ENCODE measurements at regions not wholly inside any gene's neighbourhood (a gene's known extent, or its start where the extent isn't known, plus 50 kb on each side); places are given as distances from the start of the nearest gene placed in this dataset.
A peak's percentile ranks its signal among the peaks of the same experiment; 100 is the strongest.
"Not testable (repeated sequence)": the region's sequence is repeated elsewhere in the genome, so short reads cannot be mapped to it uniquely, and the experiment has no call there.

DNA sequence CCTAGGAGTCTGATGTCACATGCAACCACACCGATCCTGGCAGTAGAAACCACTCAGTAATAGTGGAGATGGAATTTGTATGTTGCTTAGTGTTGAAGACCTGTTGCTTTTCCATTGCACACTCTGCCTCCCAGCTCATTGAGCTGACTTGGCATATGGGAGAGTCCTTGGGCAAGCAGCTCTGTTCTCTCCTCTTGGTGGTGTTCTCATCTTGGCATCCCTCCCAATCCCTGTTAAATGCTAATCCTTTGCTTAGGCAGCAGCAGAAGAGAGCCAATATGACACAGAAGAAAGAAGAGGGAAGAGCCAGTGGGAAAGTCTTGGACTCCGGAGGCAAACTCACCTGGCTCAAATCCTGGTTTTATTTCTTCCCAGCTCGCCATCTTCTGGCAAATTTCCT is 178.0 kb upstream of the CAND1 start:
- no peak overlapping the region for H3K4me3 ChIP-seq (ENCODE audit: low read depth, low read length)
- no peak for DNase-seq (ENCODE audit: low read depth)

GRCh38 chr12:67091678-67092077 is 177.5 kb upstream of the CAND1 start:
- no peak overlapping the region for H3K4me3 ChIP-seq (ENCODE audit: low read depth, low read length)

DNA sequence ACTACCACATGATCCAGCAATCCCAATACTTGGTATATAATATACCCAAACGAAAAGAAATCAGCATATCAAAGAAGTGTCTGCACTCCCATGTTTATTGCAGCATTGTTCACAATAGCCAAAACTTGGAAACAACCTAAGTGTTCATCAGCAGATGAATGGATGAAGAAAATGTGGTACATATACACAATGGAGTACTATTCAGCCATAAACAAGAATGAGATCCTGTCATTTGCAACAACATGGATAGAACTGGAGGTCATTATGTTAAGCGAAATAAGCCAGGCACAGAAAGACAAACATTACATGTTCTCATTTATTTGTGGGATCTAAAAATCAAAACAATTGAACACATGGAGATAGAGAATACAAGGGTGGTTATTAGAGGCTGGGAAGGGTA is 176.2 kb upstream of the CAND1 start:
- not testable (repeated sequence) for DNase-seq (ENCODE audit: low read depth)

More at GRCh38 chr12:67091678-67092077, 177.5 kb upstream of the CAND1 start:
- DNase-seq (ENCODE audit: low read depth), result no peak

DNA sequence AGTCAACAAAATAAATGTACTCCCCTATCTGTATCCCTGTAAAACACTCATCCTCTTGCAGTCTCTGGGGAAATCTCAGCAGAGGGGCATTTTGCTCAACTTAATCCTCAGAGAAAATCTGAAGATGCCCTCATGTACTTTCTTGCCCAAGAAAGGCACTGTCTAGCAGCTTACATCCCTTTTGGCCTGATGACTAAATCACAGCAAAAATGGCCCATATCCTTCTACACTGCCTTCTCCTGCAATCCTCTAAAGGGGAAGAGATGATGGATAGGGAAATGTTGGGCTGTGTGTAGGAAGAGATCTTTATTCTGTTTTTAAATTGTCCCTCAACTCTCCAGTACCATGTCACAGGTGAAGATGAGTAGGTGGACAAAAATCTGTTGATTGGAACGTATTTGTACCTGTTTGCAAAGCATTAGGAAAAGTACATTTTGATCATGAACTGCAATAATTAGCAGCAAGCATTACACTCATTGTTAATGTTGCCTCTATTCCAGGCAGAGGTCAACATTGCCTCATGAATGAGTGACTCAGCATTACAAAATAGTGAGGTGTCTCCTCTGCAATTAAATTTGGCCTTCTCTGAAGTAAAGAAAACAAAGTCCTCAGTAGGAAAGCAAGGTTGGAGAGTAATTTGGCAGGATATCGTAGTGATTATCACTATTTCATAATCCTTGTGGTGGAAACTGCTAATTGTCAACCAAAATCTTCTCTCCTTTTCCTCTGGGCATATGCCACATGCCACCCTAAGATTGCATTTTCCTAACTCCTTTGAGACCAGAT is 172.4 kb upstream of the CAND1 start:
- H3K4me3 ChIP-seq (ENCODE audit: low read depth, low read length), result no peak overlapping the region
- peak; percentile 12 for DNase-seq (ENCODE audit: low read depth)

More for the DNA sequence above, 176.2 kb upstream of the CAND1 start:
- H3K4me3 ChIP-seq (ENCODE audit: low read depth, low read length), result not testable (repeated sequence)

GRCh38 chr12:67099858-67100257 is 169.3 kb upstream of the CAND1 start:
- no peak for DNase-seq (ENCODE audit: low read depth)
- H3K4me3 ChIP-seq (ENCODE audit: low read depth, low read length), result no peak overlapping the region

DNA sequence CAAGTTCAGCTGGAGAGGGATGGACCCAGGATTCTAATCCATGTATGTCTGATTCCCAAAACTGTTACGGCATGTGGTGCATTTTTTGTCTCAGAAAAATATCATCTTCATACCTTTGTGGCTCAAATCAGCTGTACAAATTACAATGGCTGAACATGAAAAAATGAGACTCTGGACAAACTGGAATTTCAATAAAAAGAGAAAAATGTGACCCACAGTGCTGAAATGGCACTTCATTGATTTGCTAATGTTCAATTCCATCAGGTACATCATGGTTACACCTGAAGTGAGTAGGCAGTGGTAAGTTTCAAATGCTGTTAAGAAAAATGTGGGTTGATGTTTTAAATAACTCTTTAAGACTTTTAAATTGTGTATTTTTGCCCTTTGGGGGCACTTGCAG is 165.6 kb upstream of the CAND1 start:
- DNase-seq (ENCODE audit: low read depth), result no peak
- H3K4me3 ChIP-seq (ENCODE audit: low read depth, low read length), result no peak overlapping the region

GRCh38 chr12:67107235-67107634 is 161.9 kb upstream of the CAND1 start:
- DNase-seq (ENCODE audit: low read depth), result no peak
- no peak overlapping the region for H3K4me3 ChIP-seq (ENCODE audit: low read depth, low read length)

- no peak for DNase-seq (ENCODE audit: low read depth)
- H3K4me3 ChIP-seq (ENCODE audit: low read depth, low read length), result no peak overlapping the region
Measured at GRCh38 chr12:67107751-67108269, 161.3 kb upstream of the CAND1 start.

- H3K4me3 ChIP-seq (ENCODE audit: low read depth, low read length); DNase-seq (ENCODE audit: low read depth): not testable (repeated sequence)
Measured at GRCh38 chr12:67110345-67110744, 158.8 kb upstream of the CAND1 start.

GRCh38 chr12:67111182-67111581 is 158.0 kb upstream of the CAND1 start:
- no peak for DNase-seq (ENCODE audit: low read depth)
- H3K4me3 ChIP-seq (ENCODE audit: low read depth, low read length), result no peak overlapping the region

DNA sequence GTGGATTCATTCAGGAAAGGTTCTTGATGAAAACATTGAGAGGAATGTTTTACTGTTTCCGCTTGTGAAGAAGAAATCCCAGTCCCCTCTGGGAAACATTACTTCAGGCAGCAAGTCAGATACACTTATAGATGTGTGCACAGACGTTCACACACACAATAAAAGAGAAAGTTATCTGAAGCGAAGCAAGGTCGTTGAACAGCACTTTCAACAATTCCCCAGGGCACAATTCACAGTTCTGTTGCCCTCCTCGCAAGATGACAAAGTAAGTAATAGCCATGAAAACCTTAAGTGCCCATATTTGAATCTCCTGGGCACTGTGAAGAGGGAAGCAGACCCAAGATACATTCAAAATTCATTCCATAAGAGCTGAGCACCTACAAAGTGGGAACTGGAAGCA is 156.6 kb upstream of the CAND1 start:
- no peak for DNase-seq (ENCODE audit: low read depth)
- no peak overlapping the region for H3K4me3 ChIP-seq (ENCODE audit: low read depth, low read length)

DNA sequence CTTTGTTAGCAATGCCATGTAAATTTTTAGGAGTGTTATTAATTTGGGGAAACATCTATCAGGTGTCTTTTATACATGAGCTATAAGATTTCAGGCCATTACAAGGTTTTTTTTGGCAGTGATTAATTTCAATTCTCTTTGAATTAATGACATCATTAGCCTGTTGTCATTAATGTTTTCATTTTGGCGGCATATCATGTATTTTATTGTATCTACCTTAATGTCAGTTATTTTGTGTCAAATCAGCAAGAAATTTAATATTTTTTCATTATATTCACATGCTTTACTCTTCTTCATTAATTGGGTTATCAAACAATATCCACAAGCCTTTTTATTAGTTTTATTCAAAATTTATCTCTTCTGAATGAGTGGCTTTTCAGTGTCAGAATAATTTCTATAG is 153.0 kb upstream of the CAND1 start:
- no peak for DNase-seq (ENCODE audit: low read depth)
- H3K4me3 ChIP-seq (ENCODE audit: low read depth, low read length), result no peak overlapping the region

DNA sequence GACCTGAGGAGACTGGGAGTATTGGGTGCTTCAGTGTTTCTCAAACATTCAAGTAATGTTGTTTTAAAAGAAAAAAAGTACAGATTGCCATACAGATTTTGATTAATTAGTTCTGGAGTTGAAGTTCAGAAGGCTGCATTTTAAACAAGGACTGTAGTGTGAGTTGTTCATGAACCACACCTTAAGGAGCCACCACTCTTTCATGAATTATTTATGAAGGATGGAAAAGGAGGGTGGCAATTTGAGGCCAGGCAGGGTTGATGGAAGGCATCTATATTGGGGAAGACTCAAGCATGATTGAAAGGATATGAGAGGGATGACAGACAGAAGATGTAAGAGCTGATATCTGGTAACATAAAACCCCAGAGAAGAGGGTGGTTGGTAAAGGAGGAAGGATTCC is 146.6 kb upstream of the CAND1 start:
- H3K4me3 ChIP-seq (ENCODE audit: low read depth, low read length), result no peak overlapping the region
- no peak for DNase-seq (ENCODE audit: low read depth)

- no peak for DNase-seq (ENCODE audit: low read depth)
- H3K4me3 ChIP-seq (ENCODE audit: low read depth, low read length), result no peak overlapping the region
Measured at GRCh38 chr12:67137256-67137655, 131.9 kb upstream of the CAND1 start.

- H3K4me3 ChIP-seq (ENCODE audit: low read depth, low read length), result no peak overlapping the region
- no peak for DNase-seq (ENCODE audit: low read depth)
Measured at GRCh38 chr12:67141296-67142018, 127.7 kb upstream of the CAND1 start.

DNA sequence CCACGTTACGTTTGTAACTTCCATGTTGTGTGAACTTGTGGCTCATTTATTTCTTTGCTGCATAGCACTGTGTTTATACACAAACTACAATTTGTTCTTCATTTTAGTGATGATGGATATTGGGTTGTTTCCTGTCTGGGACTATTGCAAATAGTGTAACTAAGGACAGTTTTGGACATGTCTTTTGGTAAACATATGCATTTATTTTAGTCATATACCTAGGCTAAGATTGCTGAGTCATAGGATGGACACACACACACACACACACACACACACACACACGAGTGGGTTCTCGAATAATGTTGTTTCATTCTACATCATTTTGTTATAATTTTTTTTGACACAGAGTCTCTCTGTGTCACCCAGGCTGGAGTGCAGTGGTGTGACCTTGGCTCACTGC is 123.5 kb upstream of the CAND1 start:
- H3K4me3 ChIP-seq (ENCODE audit: low read depth, low read length), result no peak overlapping the region
- no peak for DNase-seq (ENCODE audit: low read depth)

DNA sequence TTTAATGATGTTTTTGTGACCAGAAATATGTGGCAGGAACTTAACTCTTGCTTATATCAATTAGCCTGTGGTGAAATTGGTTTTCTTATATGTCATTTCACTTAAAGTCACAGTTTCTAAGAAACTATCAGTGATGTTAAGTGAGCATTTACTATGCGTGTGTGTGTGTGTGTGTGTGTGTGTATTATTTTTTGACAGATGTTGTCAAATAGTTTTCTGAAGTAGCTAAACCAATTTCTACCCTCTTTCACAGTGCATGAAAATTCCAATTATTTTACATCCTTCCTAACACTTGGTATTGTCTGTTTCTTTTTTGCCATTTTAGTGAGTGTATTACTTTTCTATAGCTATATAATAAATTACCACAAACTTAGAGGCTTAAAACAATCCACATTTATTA is 122.1 kb upstream of the CAND1 start:
- no peak for DNase-seq (ENCODE audit: low read depth)
- H3K4me3 ChIP-seq (ENCODE audit: low read depth, low read length), result no peak overlapping the region

GRCh38 chr12:67147447-67147846 is 121.7 kb upstream of the CAND1 start:
- no peak overlapping the region for H3K4me3 ChIP-seq (ENCODE audit: low read depth, low read length)
- no peak for DNase-seq (ENCODE audit: low read depth)

DNA sequence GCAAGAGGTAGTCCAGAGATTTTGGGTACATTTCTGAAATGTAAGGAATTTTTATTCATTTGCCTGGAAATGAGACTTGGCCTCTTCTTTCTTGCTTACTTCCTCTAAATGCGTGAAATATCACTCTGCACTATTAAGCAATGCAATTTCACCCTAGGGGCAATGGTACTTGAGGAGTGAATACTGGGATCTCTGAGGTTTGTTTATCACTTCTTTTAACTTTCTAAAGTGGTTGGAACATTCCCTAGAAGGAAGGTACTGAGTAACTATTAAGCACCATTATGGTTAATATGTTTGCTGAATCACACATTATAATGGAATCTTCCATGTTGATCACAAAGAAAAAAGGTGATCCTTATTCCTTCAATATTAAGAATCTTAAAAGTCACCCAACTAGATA is 120.9 kb upstream of the CAND1 start:
- no peak for DNase-seq (ENCODE audit: low read depth)
- no peak overlapping the region for H3K4me3 ChIP-seq (ENCODE audit: low read depth, low read length)

- no peak overlapping the region for H3K4me3 ChIP-seq (ENCODE audit: low read depth, low read length)
- peak; percentile 5 for DNase-seq (ENCODE audit: low read depth)
Measured at GRCh38 chr12:67151886-67152285, 117.3 kb upstream of the CAND1 start.

DNA sequence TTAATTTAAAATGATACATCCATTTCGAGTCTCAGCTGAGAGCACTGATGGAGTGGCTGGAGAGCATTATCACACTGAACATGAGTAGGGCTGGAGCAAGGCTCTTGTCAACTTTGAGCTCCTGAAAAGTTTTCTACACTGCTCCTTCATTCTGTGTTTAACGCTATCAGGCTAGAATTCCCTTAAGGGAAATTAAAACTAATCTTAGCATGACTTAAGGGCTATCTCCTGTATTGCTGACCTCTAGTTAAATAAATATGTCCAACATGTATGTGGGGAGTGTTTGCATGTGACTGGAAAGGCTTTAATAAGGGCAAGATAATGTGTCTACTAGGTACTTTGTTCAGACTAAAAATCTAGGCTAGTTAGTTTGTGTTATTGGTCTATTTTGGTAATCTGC is 116.7 kb upstream of the CAND1 start:
- DNase-seq (ENCODE audit: low read depth), result no peak
- no peak overlapping the region for H3K4me3 ChIP-seq (ENCODE audit: low read depth, low read length)
